GM18870 (cell line): ENCODE measurements at regions not wholly inside any gene's neighbourhood (a gene's known extent, or its start where the extent isn't known, plus 50 kb on each side); places are given as distances from the start of the nearest gene placed in this dataset.
"Not testable (repeated sequence)": the region's sequence is repeated elsewhere in the genome, so short reads cannot be mapped to it uniquely, and the experiment has no call there.

ENCODE experiments used
- ATAC-seq: cut with Tn5 transposase; IDR thresholded peaks from one replicate; pipeline ENCODE4 v1.9.1; 2021; ENCODE audit warnings: moderate library complexity; ENCODE audit not compliant: unreplicated experiment

- ATAC-seq, result no peak
Observed at GRCh38 chr2:142582317-142582716, 295.1 kb upstream of the KYNU start.

GRCh38 chr2:142581491-142581890 lies 296.0 kb upstream of the KYNU start:
- ATAC-seq, result no peak

DNA sequence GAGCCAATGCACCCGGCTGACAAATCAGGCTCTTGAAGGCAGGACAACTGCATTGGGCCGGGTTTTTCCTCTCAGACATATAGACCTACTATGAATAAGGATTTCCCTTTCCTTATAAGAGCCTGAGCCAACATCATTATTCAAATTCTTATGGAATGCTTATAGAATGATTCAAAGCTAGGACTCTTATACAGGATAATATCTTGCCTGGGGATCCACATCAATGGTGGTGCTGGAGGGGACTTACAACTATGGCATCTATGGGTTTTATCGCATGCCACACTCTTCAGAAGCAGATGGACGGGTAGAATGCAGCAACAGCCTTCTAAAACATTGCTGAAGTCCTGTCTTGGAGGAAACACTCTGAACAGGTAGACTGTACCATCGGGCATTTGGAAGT lies 296.8 kb upstream of the KYNU start:
- no peak for ATAC-seq

GRCh38 chr2:142575561-142575960 lies 301.9 kb upstream of the KYNU start:
- no peak for ATAC-seq

GRCh38 chr2:142574388-142574787 lies 303.1 kb upstream of the KYNU start:
- no peak for ATAC-seq

GRCh38 chr2:142572346-142573132 lies 304.9 kb upstream of the KYNU start:
- ATAC-seq, result no peak

GRCh38 chr2:142571934-142572333 lies 305.5 kb upstream of the KYNU start:
- ATAC-seq, result no peak

DNA sequence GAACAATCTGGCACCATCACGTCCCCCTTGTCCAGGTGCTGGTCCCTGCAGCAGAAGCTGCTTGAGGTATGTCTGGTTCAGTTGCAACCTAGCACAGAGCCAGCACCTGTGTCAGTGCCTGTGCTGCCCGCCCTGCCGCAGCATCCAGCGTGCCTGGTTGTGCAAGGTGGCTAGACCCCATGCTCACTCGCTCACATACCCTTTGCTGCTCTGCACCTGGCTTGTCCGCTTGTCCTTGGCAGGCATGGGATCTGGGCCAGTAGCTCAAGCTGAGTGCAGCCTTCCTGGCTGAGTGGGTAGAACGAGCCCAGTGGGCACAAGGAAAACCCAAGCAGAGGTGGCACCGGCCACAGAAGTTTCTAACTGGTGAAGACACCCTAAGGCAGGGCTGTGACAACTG lies 314.6 kb upstream of the KYNU start:
- ATAC-seq, result no peak

DNA sequence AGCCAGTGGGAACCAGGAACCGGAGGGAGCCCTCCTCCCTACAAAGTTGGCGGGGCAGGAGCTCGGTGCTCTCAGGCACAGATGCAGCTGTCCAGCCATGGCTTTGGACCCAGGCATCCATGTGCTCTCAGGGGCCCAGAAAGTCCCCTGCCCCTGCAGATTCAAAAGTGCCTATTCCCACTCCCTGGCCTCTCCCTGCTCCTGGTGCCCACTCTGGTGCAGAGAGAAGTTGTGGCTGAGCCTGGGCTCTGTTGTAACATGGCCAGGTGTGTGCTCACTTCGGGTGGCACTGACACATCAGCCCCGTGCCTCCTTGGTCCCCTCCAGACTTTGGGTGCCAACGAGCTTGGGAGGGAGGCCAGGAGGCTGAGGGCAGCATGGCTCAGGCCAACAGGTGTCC lies 315.8 kb upstream of the KYNU start:
- ATAC-seq, result no peak

DNA sequence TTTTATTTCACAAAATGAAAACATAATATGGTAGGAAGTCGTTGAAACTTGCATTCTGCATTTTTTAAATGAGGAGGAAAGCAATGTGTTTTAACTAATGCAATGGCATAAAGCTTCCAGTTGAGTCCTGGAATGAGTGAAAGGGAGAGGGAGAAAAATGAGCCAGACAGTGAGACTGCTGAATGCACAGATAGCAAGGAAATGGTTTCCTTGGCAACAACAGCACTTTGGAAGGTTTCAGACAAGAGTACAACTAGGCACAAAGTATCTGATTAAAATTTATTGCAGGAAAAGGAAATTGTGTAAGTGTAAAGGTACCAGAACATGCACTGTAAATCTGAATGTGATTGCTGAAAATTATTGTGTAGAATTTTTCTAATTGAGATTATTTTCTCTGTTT lies 320.1 kb upstream of the KYNU start:
- no peak for ATAC-seq

GRCh38 chr2:142545999-142546398 lies 331.5 kb upstream of the KYNU start:
- ATAC-seq, result not testable (repeated sequence)

DNA sequence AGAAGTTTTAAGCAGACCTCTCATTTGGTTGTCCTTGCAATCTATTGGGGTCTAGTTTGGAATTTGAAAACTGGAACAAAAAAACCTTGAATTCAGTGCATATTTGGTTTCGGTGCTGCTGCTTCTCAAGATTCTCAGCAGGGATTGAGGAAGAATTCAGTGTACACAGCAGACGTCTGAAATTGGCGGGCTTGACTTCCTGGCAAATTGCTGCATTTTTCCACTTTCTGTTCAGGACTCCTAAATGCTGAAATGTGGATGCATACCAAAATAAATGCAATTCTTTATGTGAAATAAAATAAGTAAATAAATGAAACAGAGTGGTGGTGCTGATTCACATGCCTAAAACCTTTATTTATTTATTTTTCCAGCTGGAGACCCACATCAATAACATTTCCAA lies 332.4 kb upstream of the KYNU start:
- ATAC-seq, result no peak

DNA sequence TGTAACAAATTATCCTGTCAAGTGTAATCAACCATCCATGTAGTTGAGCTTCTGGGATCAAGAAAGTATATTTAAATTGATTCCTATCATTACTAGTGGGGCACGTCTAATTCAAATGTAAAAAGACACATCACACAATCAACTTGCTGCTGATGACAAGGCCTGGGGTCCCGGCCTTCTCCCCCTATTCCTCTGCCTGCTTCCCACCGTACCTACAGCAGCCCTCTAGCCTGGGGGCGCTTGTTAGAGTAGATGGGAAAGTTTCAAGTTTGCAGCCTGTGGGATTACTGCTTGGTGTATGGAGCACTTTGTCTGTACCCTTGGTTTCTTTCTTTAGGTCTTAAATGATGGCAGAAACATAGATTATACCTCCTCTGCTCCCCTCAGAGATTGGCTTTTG lies 333.3 kb upstream of the KYNU start:
- no peak for ATAC-seq

GRCh38 chr2:142542431-142542910 lies 335.0 kb upstream of the KYNU start:
- no peak for ATAC-seq

GRCh38 chr2:142536966-142537365 lies 340.5 kb upstream of the KYNU start:
- no peak for ATAC-seq

GRCh38 chr2:142536492-142536891 lies 341.0 kb upstream of the KYNU start:
- ATAC-seq, result no peak

DNA sequence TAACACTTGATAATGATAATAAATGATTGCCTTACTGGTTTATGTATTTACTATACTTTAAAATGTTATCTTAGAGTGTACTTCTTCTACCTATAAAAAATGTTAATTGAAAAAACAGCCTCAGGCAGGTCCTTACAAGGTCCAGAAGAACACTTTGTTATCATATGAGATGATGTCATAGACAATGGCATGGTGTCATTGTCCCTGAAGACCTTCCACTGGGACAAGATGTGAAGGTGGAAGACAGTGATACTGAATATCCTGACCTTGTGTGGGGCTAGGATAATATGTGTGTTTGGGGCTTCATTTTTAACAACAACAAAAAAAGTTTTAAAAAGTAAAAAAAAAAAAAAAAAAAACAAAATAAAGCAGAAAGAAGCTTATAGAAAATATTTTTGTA lies 342.2 kb upstream of the KYNU start:
- ATAC-seq, result no peak

GRCh38 chr2:142533177-142533576 lies 344.3 kb upstream of the KYNU start:
- ATAC-seq, result no peak

DNA sequence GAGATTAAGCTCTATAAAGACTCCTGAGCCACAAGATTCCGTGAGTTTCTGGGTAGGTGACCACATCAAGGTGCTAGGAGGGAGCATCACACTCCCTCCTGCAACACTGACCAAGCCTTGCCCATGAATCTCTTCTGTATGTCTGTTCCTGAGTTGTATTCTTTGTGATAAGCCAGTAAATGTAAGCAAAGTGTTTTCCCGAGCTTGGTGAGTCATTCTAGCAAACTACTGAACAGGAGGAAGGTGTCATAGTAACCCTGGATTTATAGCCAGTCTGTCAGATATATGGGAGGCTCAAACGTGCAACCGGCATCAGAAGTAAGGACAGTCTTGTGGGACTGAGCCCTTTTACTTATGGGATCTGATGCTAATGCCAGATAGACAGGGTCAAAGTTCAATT lies 346.1 kb upstream of the KYNU start:
- ATAC-seq, result no peak

GRCh38 chr2:142525720-142526119 lies 351.7 kb upstream of the KYNU start:
- ATAC-seq, result no peak

- ATAC-seq, result no peak
Observed at GRCh38 chr2:142521492-142521891, 356.0 kb upstream of the KYNU start.

GRCh38 chr2:142515493-142515892 lies 362.0 kb upstream of the KYNU start:
- ATAC-seq, result no peak

DNA sequence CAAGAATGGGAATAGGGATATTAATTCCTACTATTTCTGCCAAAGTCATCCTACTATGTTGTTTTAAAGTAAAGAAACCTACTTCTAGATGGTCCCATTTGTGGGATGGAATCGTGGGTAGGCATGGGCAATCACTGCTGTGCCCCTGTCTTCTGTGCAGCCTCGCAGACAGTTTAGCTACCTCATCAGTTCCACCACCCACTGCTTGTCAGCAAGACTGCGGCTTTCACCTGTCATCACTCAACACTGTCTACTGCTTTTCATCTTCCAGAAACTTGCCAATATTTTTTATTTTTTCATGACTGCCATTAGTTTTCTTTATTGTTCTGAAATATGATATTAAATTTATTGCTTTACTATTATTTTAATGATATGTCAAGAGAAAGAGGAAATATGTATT lies 368.1 kb upstream of the KYNU start:
- no peak for ATAC-seq
